ENCODE measurements at regions not wholly inside any gene's neighbourhood (a gene's known extent, or its start where the extent isn't known, plus 50 kb on each side); places are given as distances from the start of the nearest gene placed in this dataset.

- CTCF ChIA-PET: no interaction called here
- no peak overlapping the region for H3K4me3 ChIP-seq (ENCODE audit: low read depth, low read length)
- H3K4me1 ChIP-seq (ENCODE audit: control insufficient read depth, insufficient read depth, low read length): no peaks in the 10 kb centered on the region
- H3K9me3 ChIP-seq (ENCODE audit: control insufficient read depth, insufficient read depth, low read depth, low read length): no peaks in the 10 kb centered on the region
- no peaks in the 10 kb centered on the region for H3K36me3 ChIP-seq (ENCODE audit: control insufficient read depth in 2 of 2, insufficient read depth in 1 of 2, low read length in 2 of 2)
- POLR2A ChIA-PET: no interaction called here
- TF ChIP-seq ZSCAN30 (tag by site-specific recombination; IDR thresholded peaks at IDR 0.05) (no peak), YY1 (tag by site-specific recombination; IDR thresholded peaks at IDR 0.05) (no peak), ZNF121 (tag by site-specific recombination; IDR thresholded peaks at IDR 0.05) (no peak), ZNF639 (tag by site-specific recombination; IDR thresholded peaks at IDR 0.05) (no peak), ZNF560 (tag by site-specific recombination; IDR thresholded peaks at IDR 0.05; ENCODE audit: borderline replicate concordance) (no peak), ZNF114 (tag by site-specific recombination; IDR thresholded peaks at IDR 0.05) (no peak), ZSCAN23 (tag by site-specific recombination; IDR thresholded peaks at IDR 0.05) (no peak)
- H3K27ac ChIP-seq (ENCODE audit: extremely low read depth, low read depth, low read length): no peak overlapping the region
These were observed 82.3 kb upstream of the EDNRA start for GRCh38 chr4:147398556-147398955.

DNA sequence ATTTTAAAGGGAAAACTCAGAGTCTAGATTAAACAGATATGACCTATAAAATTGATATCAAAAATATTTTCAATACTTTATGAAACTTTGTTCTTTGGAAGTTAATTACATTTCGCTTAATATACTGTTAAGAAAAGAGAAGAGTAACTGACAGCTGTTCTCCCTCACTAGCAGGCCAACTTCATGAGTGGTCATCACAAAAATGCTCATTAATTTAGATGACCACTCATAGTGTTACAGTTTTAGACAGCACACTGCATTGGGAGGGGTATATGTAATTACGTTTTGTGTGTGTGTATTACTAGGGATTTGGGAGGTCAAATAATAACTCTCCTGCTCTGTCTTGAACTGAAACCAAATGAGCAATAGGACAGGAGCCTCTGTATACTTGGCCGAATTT is 80.2 kb upstream of the EDNRA start:
- POLR2A ChIA-PET: no interaction called here

DNA sequence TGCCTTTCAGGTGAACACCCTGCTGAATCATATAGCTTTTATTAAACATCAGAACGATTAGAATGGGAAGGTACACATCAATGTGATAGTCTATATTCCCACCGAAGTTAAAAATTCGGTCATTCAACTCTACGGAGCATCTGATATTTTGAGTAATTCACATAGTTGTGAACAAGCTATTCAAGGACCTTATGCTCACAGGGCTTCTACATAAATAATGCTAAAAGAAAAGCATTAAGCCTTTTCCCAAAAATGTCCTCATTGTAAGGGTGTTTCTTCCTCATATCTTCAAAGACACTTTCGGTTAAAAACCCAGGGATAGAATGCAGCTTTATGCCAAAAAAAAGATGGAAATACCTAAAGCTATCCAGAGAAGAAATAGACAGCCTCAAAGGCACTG is 79.7 kb upstream of the EDNRA start:
- POLR2A ChIA-PET: no interaction called here
- Histone ChIP-seq H3K4me1 (ENCODE audit: control insufficient read depth, insufficient read depth, low read length) (no peaks in the 10 kb centered on the region), H3K27ac (ENCODE audit: extremely low read depth, low read depth, low read length) (no peak overlapping the region), H3K9me3 (ENCODE audit: control insufficient read depth, insufficient read depth, low read depth, low read length) (no peaks in the 10 kb centered on the region), H3K36me3 (ENCODE audit: control insufficient read depth in 2 of 2, insufficient read depth in 1 of 2, low read length in 2 of 2) (no peaks in the 10 kb centered on the region), H3K4me3 (ENCODE audit: low read depth, low read length) (no peak overlapping the region)
- TF ChIP-seq ZNF610 (tag by site-specific recombination; IDR thresholded peaks at IDR 0.05; ENCODE audit: borderline replicate concordance): no peak
- no peak for TF ChIP-seq ZNF433 (tag by site-specific recombination; IDR thresholded peaks at IDR 0.05; ENCODE audit: low read depth)
- TF ChIP-seq ZNF670 (tag by site-specific recombination; IDR thresholded peaks at IDR 0.05; ENCODE audit: low read depth): no peak
- TF ChIP-seq HOXD13 (CRISPR knock-in tag; IDR thresholded peaks at IDR 0.05; ENCODE audit: borderline replicate concordance): no peak
- no peak for TF ChIP-seq YY2 (tag by site-specific recombination; IDR thresholded peaks at IDR 0.05)
- no peak for TF ChIP-seq ZFP37 (tag by site-specific recombination; IDR thresholded peaks at IDR 0.05)
- TF ChIP-seq, protein P1, sequence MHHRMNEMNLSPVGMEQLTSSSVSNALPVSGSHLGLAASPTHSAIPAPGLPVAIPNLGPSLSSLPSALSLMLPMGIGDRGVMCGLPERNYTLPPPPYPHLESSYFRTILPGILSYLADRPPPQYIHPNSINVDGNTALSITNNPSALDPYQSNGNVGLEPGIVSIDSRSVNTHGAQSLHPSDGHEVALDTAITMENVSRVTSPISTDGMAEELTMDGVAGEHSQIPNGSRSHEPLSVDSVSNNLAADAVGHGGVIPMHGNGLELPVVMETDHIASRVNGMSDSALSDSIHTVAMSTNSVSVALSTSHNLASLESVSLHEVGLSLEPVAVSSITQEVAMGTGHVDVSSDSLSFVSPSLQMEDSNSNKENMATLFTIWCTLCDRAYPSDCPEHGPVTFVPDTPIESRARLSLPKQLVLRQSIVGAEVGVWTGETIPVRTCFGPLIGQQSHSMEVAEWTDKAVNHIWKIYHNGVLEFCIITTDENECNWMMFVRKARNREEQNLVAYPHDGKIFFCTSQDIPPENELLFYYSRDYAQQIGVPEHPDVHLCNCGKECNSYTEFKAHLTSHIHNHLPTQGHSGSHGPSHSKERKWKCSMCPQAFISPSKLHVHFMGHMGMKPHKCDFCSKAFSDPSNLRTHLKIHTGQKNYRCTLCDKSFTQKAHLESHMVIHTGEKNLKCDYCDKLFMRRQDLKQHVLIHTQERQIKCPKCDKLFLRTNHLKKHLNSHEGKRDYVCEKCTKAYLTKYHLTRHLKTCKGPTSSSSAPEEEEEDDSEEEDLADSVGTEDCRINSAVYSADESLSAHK (tag by site-specific recombination; IDR thresholded peaks at IDR 0.05): no peak
- TF ChIP-seq, protein P2, sequence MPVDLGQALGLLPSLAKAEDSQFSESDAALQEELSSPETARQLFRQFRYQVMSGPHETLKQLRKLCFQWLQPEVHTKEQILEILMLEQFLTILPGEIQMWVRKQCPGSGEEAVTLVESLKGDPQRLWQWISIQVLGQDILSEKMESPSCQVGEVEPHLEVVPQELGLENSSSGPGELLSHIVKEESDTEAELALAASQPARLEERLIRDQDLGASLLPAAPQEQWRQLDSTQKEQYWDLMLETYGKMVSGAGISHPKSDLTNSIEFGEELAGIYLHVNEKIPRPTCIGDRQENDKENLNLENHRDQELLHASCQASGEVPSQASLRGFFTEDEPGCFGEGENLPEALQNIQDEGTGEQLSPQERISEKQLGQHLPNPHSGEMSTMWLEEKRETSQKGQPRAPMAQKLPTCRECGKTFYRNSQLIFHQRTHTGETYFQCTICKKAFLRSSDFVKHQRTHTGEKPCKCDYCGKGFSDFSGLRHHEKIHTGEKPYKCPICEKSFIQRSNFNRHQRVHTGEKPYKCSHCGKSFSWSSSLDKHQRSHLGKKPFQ (tag by site-specific recombination; IDR thresholded peaks at IDR 0.05): no peak
- no peak for TF ChIP-seq ZNF132 (tag by site-specific recombination; IDR thresholded peaks at IDR 0.05; ENCODE audit: borderline replicate concordance)
- TF ChIP-seq ZNF837 (tag by site-specific recombination; IDR thresholded peaks at IDR 0.05): no peak
- CTCF ChIA-PET: no interaction called here

More for the DNA sequence above, 80.2 kb upstream of the EDNRA start:
- TF ChIP-seq ZNF324 (tag by site-specific recombination; IDR thresholded peaks at IDR 0.05) (no peak), ZNF843 (tag by site-specific recombination; IDR thresholded peaks at IDR 0.05) (no peak), KLF16 (tag by site-specific recombination; IDR thresholded peaks at IDR 0.05) (no peak), ZNF600 (tag by site-specific recombination; IDR thresholded peaks at IDR 0.05) (no peak), MEIS1 (CRISPR knock-in tag; IDR thresholded peaks at IDR 0.05; ENCODE audit: borderline replicate concordance) (no peak), ZNF140 (tag by site-specific recombination; IDR thresholded peaks at IDR 0.05) (no peak), SCRT1 (tag by site-specific recombination; IDR thresholded peaks at IDR 0.05; ENCODE audit: borderline replicate concordance) (no peak), ZNF10 (tag by site-specific recombination; IDR thresholded peaks at IDR 0.05) (no peak)
- TF ChIP-seq, protein P3, sequence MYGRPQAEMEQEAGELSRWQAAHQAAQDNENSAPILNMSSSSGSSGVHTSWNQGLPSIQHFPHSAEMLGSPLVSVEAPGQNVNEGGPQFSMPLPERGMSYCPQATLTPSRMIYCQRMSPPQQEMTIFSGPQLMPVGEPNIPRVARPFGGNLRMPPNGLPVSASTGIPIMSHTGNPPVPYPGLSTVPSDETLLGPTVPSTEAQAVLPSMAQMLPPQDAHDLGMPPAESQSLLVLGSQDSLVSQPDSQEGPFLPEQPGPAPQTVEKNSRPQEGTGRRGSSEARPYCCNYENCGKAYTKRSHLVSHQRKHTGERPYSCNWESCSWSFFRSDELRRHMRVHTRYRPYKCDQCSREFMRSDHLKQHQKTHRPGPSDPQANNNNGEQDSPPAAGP (tag by site-specific recombination; IDR thresholded peaks at IDR 0.05): no peak
- TF ChIP-seq, protein P4, sequence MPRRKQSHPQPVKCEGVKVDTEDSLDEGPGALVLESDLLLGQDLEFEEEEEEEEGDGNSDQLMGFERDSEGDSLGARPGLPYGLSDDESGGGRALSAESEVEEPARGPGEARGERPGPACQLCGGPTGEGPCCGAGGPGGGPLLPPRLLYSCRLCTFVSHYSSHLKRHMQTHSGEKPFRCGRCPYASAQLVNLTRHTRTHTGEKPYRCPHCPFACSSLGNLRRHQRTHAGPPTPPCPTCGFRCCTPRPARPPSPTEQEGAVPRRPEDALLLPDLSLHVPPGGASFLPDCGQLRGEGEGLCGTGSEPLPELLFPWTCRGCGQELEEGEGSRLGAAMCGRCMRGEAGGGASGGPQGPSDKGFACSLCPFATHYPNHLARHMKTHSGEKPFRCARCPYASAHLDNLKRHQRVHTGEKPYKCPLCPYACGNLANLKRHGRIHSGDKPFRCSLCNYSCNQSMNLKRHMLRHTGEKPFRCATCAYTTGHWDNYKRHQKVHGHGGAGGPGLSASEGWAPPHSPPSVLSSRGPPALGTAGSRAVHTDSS (tag by site-specific recombination; IDR thresholded peaks at IDR 0.05): no peak
- Histone ChIP-seq H3K4me3 (ENCODE audit: low read depth, low read length) (no peak overlapping the region), H3K4me1 (ENCODE audit: control insufficient read depth, insufficient read depth, low read length) (no peaks in the 10 kb centered on the region), H3K27ac (ENCODE audit: extremely low read depth, low read depth, low read length) (no peak overlapping the region), H3K9me3 (ENCODE audit: control insufficient read depth, insufficient read depth, low read depth, low read length) (no peaks in the 10 kb centered on the region), H3K36me3 (ENCODE audit: control insufficient read depth in 2 of 2, insufficient read depth in 1 of 2, low read length in 2 of 2) (no peaks in the 10 kb centered on the region)
- CTCF ChIA-PET: no interaction called here

Data from HEK293 (cell line).